ENCODE measurements at regions not wholly inside any gene's neighbourhood (a gene's known extent, or its start where the extent isn't known, plus 50 kb on each side); places are given as distances from the start of the nearest gene placed in this dataset.

GRCh38 chr2:215618145-215618544, 182.3 kb upstream of the FN1 start:
- TF ChIP-seq CTCF (IDR thresholded peaks at IDR 0.05; ENCODE audit: control insufficient read depth, extremely low read depth, insufficient read depth) = no peak
- H3K4me3 ChIP-seq (ENCODE audit: low read depth, low read length) = no peak overlapping the region
- no peak for DNase-seq (ENCODE audit: low read depth)

- no peak for DNase-seq (ENCODE audit: low read depth)
- TF ChIP-seq CTCF (IDR thresholded peaks at IDR 0.05; ENCODE audit: control insufficient read depth, extremely low read depth, insufficient read depth) = no peak
- H3K4me3 ChIP-seq (ENCODE audit: low read depth, low read length) = no peak overlapping the region
Observed at GRCh38 chr2:215617060-215617824, 181.4 kb upstream of the FN1 start.

- H3K4me3 ChIP-seq (ENCODE audit: low read depth, low read length) = no peak overlapping the region
- TF ChIP-seq CTCF (IDR thresholded peaks at IDR 0.05; ENCODE audit: control insufficient read depth, extremely low read depth, insufficient read depth) = no peak
- no peak for DNase-seq (ENCODE audit: low read depth)
Observed at GRCh38 chr2:215615803-215616174, 179.9 kb upstream of the FN1 start.

- no peak for DNase-seq (ENCODE audit: low read depth)
- no peak for TF ChIP-seq CTCF (IDR thresholded peaks at IDR 0.05; ENCODE audit: control insufficient read depth, extremely low read depth, insufficient read depth)
- H3K4me3 ChIP-seq (ENCODE audit: low read depth, low read length) = no peak overlapping the region
Observed at GRCh38 chr2:215615067-215615802, 179.4 kb upstream of the FN1 start.

GRCh38 chr2:215614296-215614695, 178.4 kb upstream of the FN1 start:
- no peak for TF ChIP-seq CTCF (IDR thresholded peaks at IDR 0.05; ENCODE audit: control insufficient read depth, extremely low read depth, insufficient read depth)
- no peak for DNase-seq (ENCODE audit: low read depth)

GRCh38 chr2:215613888-215614287, 178.0 kb upstream of the FN1 start:
- no peak for DNase-seq (ENCODE audit: low read depth)
- H3K4me3 ChIP-seq (ENCODE audit: low read depth, low read length) = no peak overlapping the region
- no peak for TF ChIP-seq CTCF (IDR thresholded peaks at IDR 0.05; ENCODE audit: control insufficient read depth, extremely low read depth, insufficient read depth)

More at GRCh38 chr2:215614296-215614695, 178.4 kb upstream of the FN1 start:
- no peak overlapping the region for H3K4me3 ChIP-seq (ENCODE audit: low read depth, low read length)
